B cell (primary cell): ENCODE measurements at regions not wholly inside any gene's neighbourhood (a gene's known extent, or its start where the extent isn't known, plus 50 kb on each side); places are given as distances from the start of the nearest gene placed in this dataset.
"Not testable (repeated sequence)": the region's sequence is repeated elsewhere in the genome, so short reads cannot be mapped to it uniquely, and the experiment has no call there.

Experiments used
- ATAC-seq: fragments of 200-7000 bp; cut with Tn5 transposase; one replicate; pipeline ENCODE4 v1.10.0; 2021; ENCODE audit warnings: low read depth, mild to moderate bottlenecking, moderate number of reproducible peaks, moderate library complexity
- CTCF ChIA-PET: fragments of 350-600 bp; sonication (Branson Sonifier 250); formaldehyde crosslinking; loops from one replicate; lab custom pipeline; 2021; ENCODE audit warnings: antibody characterized with exemption, inconsistent platforms; lab: Charles Lee
- POLR2A ChIA-PET: fragments of 350-600 bp; sonication (Branson Sonifier 250); formaldehyde crosslinking; loops from one replicate; lab custom pipeline; 2021; ENCODE audit warnings: antibody characterized with exemption; lab: Charles Lee
- DNase-seq: peaks from one replicate; pipeline ENCODE4 v3.0.0; 2013
- H2AFZ ChIP-seq: 2 replicates; pipeline ENCODE4 v1.6.1; 2012; ENCODE audit warnings: mild to moderate bottlenecking, low read depth, low read length; ENCODE audit not compliant: insufficient read depth, poor library complexity, severe bottlenecking
- H3K27ac ChIP-seq, 2 donors: 1 replicate in 1 of 2; 2 replicates in 1 of 2; pipeline ENCODE4 v1.5.1; 2012 to 2013; ENCODE audit warnings: low read length in 2 of 2, mild to moderate bottlenecking in 2 of 2, moderate library complexity in 1 of 2
- H3K27me3 ChIP-seq, 4 experiments: fragments of 200-600 bp in 1 of 4; sonication (generic) in 1 of 4; replicated peaks in 1 of 4; 1 replicate in 2 of 4; 2 replicates in 2 of 4; pipeline versions ENCODE4 v1.6.1 to v1.7.0; 2013 to 2016; ENCODE audit warnings: low read length in 3 of 4, mild to moderate bottlenecking in 2 of 4, mixed read lengths in 1 of 4, moderate library complexity in 1 of 4; ENCODE audit not compliant: insufficient read depth in 4 of 4, control insufficient read depth in 3 of 4; ENCODE audit errors: control extremely low read depth in 1 of 4
- H3K36me3 ChIP-seq, 2 experiments: replicated peaks in 1 of 2; 1 replicate in 1 of 2; 2 replicates in 1 of 2; pipeline versions ENCODE4 v1.6.1 to v1.7.1; 2013; ENCODE audit warnings: low read length in 1 of 2; ENCODE audit not compliant: insufficient read depth in 2 of 2, control insufficient read depth in 1 of 2; ENCODE audit errors: control extremely low read depth in 1 of 2, extremely low read depth in 1 of 2
- H3K4me1 ChIP-seq, 2 donors: fragments of 200-600 bp in 1 of 2; sonication (generic) in 1 of 2; 1 replicate in 1 of 2; 2 replicates in 1 of 2; pipeline versions ENCODE4 v1.5.1 to v1.6.1; 2013 to 2017; ENCODE audit warnings: low read length in 2 of 2; ENCODE audit not compliant: control insufficient read depth in 2 of 2, insufficient read depth in 2 of 2
- H3K4me2 ChIP-seq: replicated peaks from 2 replicates; pipeline ENCODE3; 2012; ENCODE audit warnings: mild to moderate bottlenecking, low read depth, low read length; ENCODE audit not compliant: poor library complexity, severe bottlenecking
- H3K4me3 ChIP-seq, 5 experiments: fragments of 200-600 bp in 1 of 5; sonication (generic) in 1 of 5; 1 replicate in 3 of 5; 2 replicates in 2 of 5; pipeline versions ENCODE4 v1.5.1 to v1.7.0; 2011 to 2016; ENCODE audit warnings: low read length in 4 of 5, mild to moderate bottlenecking in 4 of 5, low read depth in 2 of 5, control low read depth in 1 of 5, moderate library complexity in 1 of 5; ENCODE audit not compliant: insufficient read depth in 1 of 5; ENCODE audit errors: control extremely low read depth in 1 of 5, extremely low read depth in 1 of 5
- H3K79me2 ChIP-seq: fragments of 200-600 bp; sonication (generic); one replicate; pipeline ENCODE4 v1.6.0; 2016; ENCODE audit warnings: low read length; ENCODE audit not compliant: control insufficient read depth, insufficient read depth
- H3K9ac ChIP-seq: fragments of 200-600 bp; sonication (generic); 2 replicates; pipeline ENCODE4 v1.6.1; 2017; ENCODE audit warnings: mild to moderate bottlenecking, low read length, moderate library complexity
- H3K9me3 ChIP-seq, 3 donors: one replicate each; pipeline versions ENCODE4 v1.6.1 to v1.7.1; 2013; ENCODE audit warnings: low read length in 2 of 3; ENCODE audit not compliant: control insufficient read depth in 2 of 3, insufficient read depth in 1 of 3; ENCODE audit errors: control extremely low read depth in 1 of 3
- H4K20me1 ChIP-seq: 2 replicates; pipeline ENCODE4 v1.6.0; 2012; ENCODE audit warnings: mild to moderate bottlenecking, low read length; ENCODE audit not compliant: insufficient read depth, control insufficient read depth, poor library complexity, severe bottlenecking
- H3K27ac Mint-ChIP-seq: one replicate; pipeline ENCODE4 v1.8.0; 2021; ENCODE audit warnings: mixed read lengths
- H3K27me3 Mint-ChIP-seq: one replicate; pipeline ENCODE4 v1.8.0; 2021; ENCODE audit warnings: mixed read lengths
- H3K4me1 Mint-ChIP-seq: one replicate; pipeline ENCODE4 v1.8.0; 2021; ENCODE audit warnings: mixed read lengths
- H3K4me3 Mint-ChIP-seq: one replicate; pipeline ENCODE4 v1.8.0; 2021; ENCODE audit warnings: mixed read lengths
- H3K9me3 Mint-ChIP-seq: one replicate; pipeline ENCODE4 v1.8.0; 2022; ENCODE audit warnings: mixed read lengths; ENCODE audit not compliant: insufficient read depth
- EZH2 ChIP-seq: IDR thresholded peaks from 2 replicates; pipeline ENCODE4 v1.6.1; 2012; ENCODE audit warnings: borderline replicate concordance, low read depth, mild to moderate bottlenecking, moderate library complexity, low read length; ENCODE audit not compliant: insufficient read depth, poor library complexity, severe bottlenecking
- WGBS: methylation state at CpG from one replicate; pipeline ENCODE4 v1.1.5; 2013; ENCODE audit warnings: missing lambda C conversion rate; ENCODE audit not compliant: insufficient coverage; 5-methylcytosine and 5-hydroxymethylcytosine counted together
- intact Hi-C: fragments of 100-400 bp; cut with micrococcal nuclease; formaldehyde crosslinking; loops from one replicate; pipeline ENCODE4 v1.10.0; 2022
- TF ChIP-seq, protein P1 (sequence below): fragments of 200-600 bp; IDR thresholded peaks from one replicate; pipeline ENCODE4 v1.8.0; 2022; ENCODE audit warnings: antibody characterized with exemption, mild to moderate bottlenecking

DNA sequence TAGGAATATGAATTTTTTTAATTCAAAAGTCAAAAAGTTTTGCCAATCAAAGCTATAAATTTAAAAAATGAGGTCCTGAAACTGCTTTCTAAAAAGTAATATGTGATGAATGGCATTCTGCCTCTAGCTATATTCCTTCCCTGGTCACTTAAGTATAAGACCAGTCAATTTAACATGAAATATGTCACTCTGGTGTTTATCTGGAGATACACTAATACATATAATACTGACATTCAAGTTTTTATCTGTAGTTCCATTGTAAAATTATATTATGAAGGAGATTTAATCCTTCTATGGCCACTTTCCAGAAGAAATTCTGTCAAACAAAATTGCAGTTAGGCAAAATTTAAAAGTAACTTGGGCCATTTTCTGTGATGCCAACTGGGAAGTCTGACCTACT is 236.8 kb downstream of the CNTN3 start:
- H3K4me1 ChIP-seq: no peaks in the 10 kb centered on the region
- Mint-ChIP-seq H3K4me3 (no peak overlapping the region), H3K4me1 (no peaks in the 10 kb centered on the region), H3K9me3 (no peaks in the 10 kb centered on the region), H3K27ac (no peak overlapping the region), H3K27me3 (no peaks in the 10 kb centered on the region)
- no peaks in the 10 kb centered on the region for H3K36me3 ChIP-seq
- DNase-seq: no peak
- no peak overlapping the region for H3K4me2 ChIP-seq
- H3K9me3 ChIP-seq: no peaks in the 10 kb centered on the region
- no peak overlapping the region for H3K27ac ChIP-seq
- no peak overlapping the region for H3K9ac ChIP-seq
- no peaks in the 10 kb centered on the region for H3K27me3 ChIP-seq
- intact Hi-C loops: no loop called here
- no peak overlapping the region for H3K4me3 ChIP-seq
- TF ChIP-seq, protein P1, sequence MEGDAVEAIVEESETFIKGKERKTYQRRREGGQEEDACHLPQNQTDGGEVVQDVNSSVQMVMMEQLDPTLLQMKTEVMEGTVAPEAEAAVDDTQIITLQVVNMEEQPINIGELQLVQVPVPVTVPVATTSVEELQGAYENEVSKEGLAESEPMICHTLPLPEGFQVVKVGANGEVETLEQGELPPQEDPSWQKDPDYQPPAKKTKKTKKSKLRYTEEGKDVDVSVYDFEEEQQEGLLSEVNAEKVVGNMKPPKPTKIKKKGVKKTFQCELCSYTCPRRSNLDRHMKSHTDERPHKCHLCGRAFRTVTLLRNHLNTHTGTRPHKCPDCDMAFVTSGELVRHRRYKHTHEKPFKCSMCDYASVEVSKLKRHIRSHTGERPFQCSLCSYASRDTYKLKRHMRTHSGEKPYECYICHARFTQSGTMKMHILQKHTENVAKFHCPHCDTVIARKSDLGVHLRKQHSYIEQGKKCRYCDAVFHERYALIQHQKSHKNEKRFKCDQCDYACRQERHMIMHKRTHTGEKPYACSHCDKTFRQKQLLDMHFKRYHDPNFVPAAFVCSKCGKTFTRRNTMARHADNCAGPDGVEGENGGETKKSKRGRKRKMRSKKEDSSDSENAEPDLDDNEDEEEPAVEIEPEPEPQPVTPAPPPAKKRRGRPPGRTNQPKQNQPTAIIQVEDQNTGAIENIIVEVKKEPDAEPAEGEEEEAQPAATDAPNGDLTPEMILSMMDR: no peak
- TF ChIP-seq EZH2: no peak
- ChIA-PET CTCF (no interaction called here), POLR2A (no interaction called here)
- no peak for ATAC-seq
- no peaks in the 10 kb centered on the region for H4K20me1 ChIP-seq
- H2AFZ ChIP-seq: no peak overlapping the region
- no peaks in the 10 kb centered on the region for H3K79me2 ChIP-seq

DNA sequence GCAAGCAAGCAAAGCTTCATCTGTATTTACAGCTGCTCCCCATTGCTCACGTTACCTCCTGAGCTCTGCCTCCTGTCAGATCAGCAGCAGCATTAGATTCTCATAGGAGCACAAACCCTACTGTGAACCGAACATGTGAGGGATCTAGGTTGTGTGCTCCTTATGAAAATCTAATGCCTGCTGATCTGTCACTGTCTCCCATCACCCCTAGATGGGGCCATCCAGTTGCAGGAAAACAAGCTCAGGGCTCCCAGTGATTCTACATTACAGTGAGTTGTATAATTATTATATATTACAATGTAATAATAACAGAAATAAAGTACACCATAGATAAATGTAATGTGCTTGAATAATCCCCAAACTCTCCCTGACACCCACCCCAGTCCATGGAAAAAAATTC is 238.1 kb downstream of the CNTN3 start:
- H3K9me3 ChIP-seq, ATAC-seq, H3K27ac Mint-ChIP-seq, H3K4me3 ChIP-seq, POLR2A ChIA-PET, H3K79me2 ChIP-seq, H3K4me3 Mint-ChIP-seq, H3K27me3 ChIP-seq, H3K4me2 ChIP-seq, H2AFZ ChIP-seq, intact Hi-C loops, H3K9me3 Mint-ChIP-seq, H3K27ac ChIP-seq, H3K4me1 ChIP-seq, DNase-seq, H3K4me1 Mint-ChIP-seq, H3K9ac ChIP-seq, CTCF ChIA-PET, H3K27me3 Mint-ChIP-seq, H4K20me1 ChIP-seq, H3K36me3 ChIP-seq: not testable (repeated sequence)
- 72% methylated on average over 2 of the region's 2 CpGs for WGBS
